GM23338 (cell line): ENCODE measurements at regions not wholly inside any gene's neighbourhood (a gene's known extent, or its start where the extent isn't known, plus 50 kb on each side); places are given as distances from the start of the nearest gene placed in this dataset.

Source experiments
- ATAC-seq: fragments of 200-7000 bp; cut with Tn5 transposase; 3 replicates; pipeline ENCODE4 v1.9.1; 2020
- DNase-seq: peaks from one replicate; pipeline ENCODE4 v3.0.0-alpha.2; 2015; ENCODE audit warnings: low spot score
- H2AFZ ChIP-seq: fragments of 200-600 bp; sonication (generic); 2 replicates; pipeline ENCODE4 v1.8.0; 2016; ENCODE audit warnings: antibody characterized with exemption, mild to moderate bottlenecking, moderate library complexity
- H3F3A ChIP-seq: fragments of 200-600 bp; sonication (generic); replicated peaks from 2 replicates; pipeline ENCODE4 v1.8.0; 2017; ENCODE audit warnings: antibody characterized with exemption, mixed run types, low read depth
- H3K27ac ChIP-seq: fragments of 200-600 bp; sonication (generic); 2 replicates; pipeline ENCODE4 v1.6.1; 2016; ENCODE audit warnings: low read depth
- H3K27me3 ChIP-seq: fragments of 200-600 bp; sonication (generic); 2 replicates; pipeline ENCODE4 v1.8.0; 2016; ENCODE audit warnings: mild to moderate bottlenecking, mixed run types, moderate library complexity; ENCODE audit not compliant: insufficient read depth
- H3K36me3 ChIP-seq: fragments of 200-600 bp; sonication (generic); 2 replicates; pipeline ENCODE4 v1.8.0; 2016; ENCODE audit warnings: mild to moderate bottlenecking; ENCODE audit not compliant: insufficient read depth
- H3K4me1 ChIP-seq: fragments of 200-600 bp; sonication (generic); 2 replicates; pipeline ENCODE4 v1.8.0; 2016; ENCODE audit warnings: mild to moderate bottlenecking, moderate library complexity; ENCODE audit not compliant: insufficient read depth
- H3K4me2 ChIP-seq: fragments of 200-600 bp; sonication (generic); 2 replicates; pipeline ENCODE4 v1.7.1; 2017; ENCODE audit warnings: mixed run types
- H3K4me3 ChIP-seq: fragments of 200-600 bp; sonication (generic); 2 replicates; pipeline ENCODE4 v1.6.1; 2016; ENCODE audit warnings: mixed run types
- H3K79me2 ChIP-seq: fragments of 200-600 bp; sonication (generic); replicated peaks from 2 replicates; pipeline ENCODE4 v1.8.0; 2017; ENCODE audit warnings: mild to moderate bottlenecking; ENCODE audit not compliant: insufficient read depth
- H3K9me2 ChIP-seq: fragments of 200-600 bp; sonication (generic); 2 replicates; pipeline ENCODE4 v1.8.0; 2017; ENCODE audit not compliant: insufficient read depth
- H4K20me1 ChIP-seq: fragments of 200-600 bp; sonication (generic); replicated peaks from 2 replicates; pipeline ENCODE4 v1.8.0; 2017; ENCODE audit warnings: mild to moderate bottlenecking; ENCODE audit not compliant: insufficient read depth
- H3K27ac Mint-ChIP-seq: 2 replicates; pipeline ENCODE4 v1.8.0; 2020; ENCODE audit warnings: inconsistent platforms, mild to moderate bottlenecking, moderate library complexity, mixed read lengths
- H3K27me3 Mint-ChIP-seq: 3 replicates; pipeline ENCODE4 v1.8.0; 2022; ENCODE audit warnings: low read depth, mild to moderate bottlenecking, moderate library complexity, mixed read lengths, inconsistent platforms; ENCODE audit not compliant: insufficient read depth, poor library complexity
- H3K36me3 Mint-ChIP-seq: 3 replicates; pipeline ENCODE4 v1.8.0; 2021; ENCODE audit warnings: low read depth, mild to moderate bottlenecking, inconsistent platforms, moderate library complexity, mixed read lengths
- H3K4me1 Mint-ChIP-seq: 3 replicates; pipeline ENCODE4 v1.8.0; 2020; ENCODE audit warnings: mild to moderate bottlenecking, inconsistent platforms, mixed read lengths
- H3K4me3 Mint-ChIP-seq: 3 replicates; pipeline ENCODE4 v1.8.0; 2021; ENCODE audit warnings: moderate library complexity, mild to moderate bottlenecking, inconsistent platforms, mixed read lengths
- H3K9me3 Mint-ChIP-seq: 3 replicates; pipeline ENCODE4 v1.8.0; 2020; ENCODE audit warnings: moderate library complexity, mild to moderate bottlenecking, inconsistent platforms, mixed read lengths
- CREB1 ChIP-seq: fragments of 250-450 bp; sonication (Bioruptor Pico); IDR thresholded peaks from 2 replicates; pipeline ENCODE4 v1.5.0; 2020; ENCODE audit warnings: low read depth, mild to moderate bottlenecking, moderate library complexity
- EZH2 ChIP-seq: fragments of 200-600 bp; sonication (generic); IDR thresholded peaks from one replicate; pipeline ENCODE4 v1.8.0; 2017; ENCODE audit warnings: antibody characterized with exemption, mild to moderate bottlenecking, low read depth; ENCODE audit not compliant: unreplicated experiment
- JUNB ChIP-seq: IDR thresholded peaks from one replicate; pipeline ENCODE4 v1.6.1; 2016; ENCODE audit warnings: antibody characterized with exemption; ENCODE audit not compliant: unreplicated experiment
- NANOG ChIP-seq: IDR thresholded peaks from 2 replicates; pipeline ENCODE4 v1.6.1; 2016; ENCODE audit warnings: antibody characterized with exemption, borderline replicate concordance
- ZNF331 ChIP-seq: fragments of 250-450 bp; sonication (Bioruptor Pico); IDR thresholded peaks from 2 replicates; pipeline ENCODE4 v1.5.0; 2020; ENCODE audit warnings: low read depth, mild to moderate bottlenecking, moderate library complexity
- TF ChIP-seq, protein P1 (sequence below): fragments of 250-450 bp; sonication (Bioruptor Pico); IDR thresholded peaks from 2 replicates; pipeline ENCODE4 v1.5.0; 2020; ENCODE audit warnings: mild to moderate bottlenecking, moderate library complexity
- TF ChIP-seq, protein P2 (sequence below), 2 experiments: fragments of 200-600 bp in 1 of 2; sonication (generic) in 1 of 2; conservative IDR thresholded peaks; 2 replicates each; pipeline versions ENCODE4 v1.5.1 to v1.6.1; 2016 to 2017; ENCODE audit warnings: antibody characterized with exemption in 2 of 2, low read depth in 2 of 2, mild to moderate bottlenecking in 2 of 2, moderate library complexity in 1 of 2
- TF ChIP-seq, protein P3 (sequence below): IDR thresholded peaks from 2 replicates; pipeline ENCODE4 v1.6.1; 2016; ENCODE audit warnings: antibody characterized with exemption

GRCh38 chr5:67346611-67347010, 150.0 kb upstream of the CD180 start:
- DNase-seq: no peak
- no peaks in the 10 kb centered on the region for H4K20me1 ChIP-seq
- no peak overlapping the region for H2AFZ ChIP-seq
- no peak overlapping the region for H3K4me2 ChIP-seq
- peaks cover 13% of the 10 kb centered on the region; the same call in 2 of the 3 replicates for H3K36me3 Mint-ChIP-seq
- peaks cover 1% of the 10 kb centered on the region for H3K27me3 Mint-ChIP-seq
- H3K4me1 ChIP-seq: peaks cover 27% of the 10 kb centered on the region
- TF ChIP-seq JUNB: no peak
- no peak for TF ChIP-seq ZNF331
- TF ChIP-seq, protein P1, sequence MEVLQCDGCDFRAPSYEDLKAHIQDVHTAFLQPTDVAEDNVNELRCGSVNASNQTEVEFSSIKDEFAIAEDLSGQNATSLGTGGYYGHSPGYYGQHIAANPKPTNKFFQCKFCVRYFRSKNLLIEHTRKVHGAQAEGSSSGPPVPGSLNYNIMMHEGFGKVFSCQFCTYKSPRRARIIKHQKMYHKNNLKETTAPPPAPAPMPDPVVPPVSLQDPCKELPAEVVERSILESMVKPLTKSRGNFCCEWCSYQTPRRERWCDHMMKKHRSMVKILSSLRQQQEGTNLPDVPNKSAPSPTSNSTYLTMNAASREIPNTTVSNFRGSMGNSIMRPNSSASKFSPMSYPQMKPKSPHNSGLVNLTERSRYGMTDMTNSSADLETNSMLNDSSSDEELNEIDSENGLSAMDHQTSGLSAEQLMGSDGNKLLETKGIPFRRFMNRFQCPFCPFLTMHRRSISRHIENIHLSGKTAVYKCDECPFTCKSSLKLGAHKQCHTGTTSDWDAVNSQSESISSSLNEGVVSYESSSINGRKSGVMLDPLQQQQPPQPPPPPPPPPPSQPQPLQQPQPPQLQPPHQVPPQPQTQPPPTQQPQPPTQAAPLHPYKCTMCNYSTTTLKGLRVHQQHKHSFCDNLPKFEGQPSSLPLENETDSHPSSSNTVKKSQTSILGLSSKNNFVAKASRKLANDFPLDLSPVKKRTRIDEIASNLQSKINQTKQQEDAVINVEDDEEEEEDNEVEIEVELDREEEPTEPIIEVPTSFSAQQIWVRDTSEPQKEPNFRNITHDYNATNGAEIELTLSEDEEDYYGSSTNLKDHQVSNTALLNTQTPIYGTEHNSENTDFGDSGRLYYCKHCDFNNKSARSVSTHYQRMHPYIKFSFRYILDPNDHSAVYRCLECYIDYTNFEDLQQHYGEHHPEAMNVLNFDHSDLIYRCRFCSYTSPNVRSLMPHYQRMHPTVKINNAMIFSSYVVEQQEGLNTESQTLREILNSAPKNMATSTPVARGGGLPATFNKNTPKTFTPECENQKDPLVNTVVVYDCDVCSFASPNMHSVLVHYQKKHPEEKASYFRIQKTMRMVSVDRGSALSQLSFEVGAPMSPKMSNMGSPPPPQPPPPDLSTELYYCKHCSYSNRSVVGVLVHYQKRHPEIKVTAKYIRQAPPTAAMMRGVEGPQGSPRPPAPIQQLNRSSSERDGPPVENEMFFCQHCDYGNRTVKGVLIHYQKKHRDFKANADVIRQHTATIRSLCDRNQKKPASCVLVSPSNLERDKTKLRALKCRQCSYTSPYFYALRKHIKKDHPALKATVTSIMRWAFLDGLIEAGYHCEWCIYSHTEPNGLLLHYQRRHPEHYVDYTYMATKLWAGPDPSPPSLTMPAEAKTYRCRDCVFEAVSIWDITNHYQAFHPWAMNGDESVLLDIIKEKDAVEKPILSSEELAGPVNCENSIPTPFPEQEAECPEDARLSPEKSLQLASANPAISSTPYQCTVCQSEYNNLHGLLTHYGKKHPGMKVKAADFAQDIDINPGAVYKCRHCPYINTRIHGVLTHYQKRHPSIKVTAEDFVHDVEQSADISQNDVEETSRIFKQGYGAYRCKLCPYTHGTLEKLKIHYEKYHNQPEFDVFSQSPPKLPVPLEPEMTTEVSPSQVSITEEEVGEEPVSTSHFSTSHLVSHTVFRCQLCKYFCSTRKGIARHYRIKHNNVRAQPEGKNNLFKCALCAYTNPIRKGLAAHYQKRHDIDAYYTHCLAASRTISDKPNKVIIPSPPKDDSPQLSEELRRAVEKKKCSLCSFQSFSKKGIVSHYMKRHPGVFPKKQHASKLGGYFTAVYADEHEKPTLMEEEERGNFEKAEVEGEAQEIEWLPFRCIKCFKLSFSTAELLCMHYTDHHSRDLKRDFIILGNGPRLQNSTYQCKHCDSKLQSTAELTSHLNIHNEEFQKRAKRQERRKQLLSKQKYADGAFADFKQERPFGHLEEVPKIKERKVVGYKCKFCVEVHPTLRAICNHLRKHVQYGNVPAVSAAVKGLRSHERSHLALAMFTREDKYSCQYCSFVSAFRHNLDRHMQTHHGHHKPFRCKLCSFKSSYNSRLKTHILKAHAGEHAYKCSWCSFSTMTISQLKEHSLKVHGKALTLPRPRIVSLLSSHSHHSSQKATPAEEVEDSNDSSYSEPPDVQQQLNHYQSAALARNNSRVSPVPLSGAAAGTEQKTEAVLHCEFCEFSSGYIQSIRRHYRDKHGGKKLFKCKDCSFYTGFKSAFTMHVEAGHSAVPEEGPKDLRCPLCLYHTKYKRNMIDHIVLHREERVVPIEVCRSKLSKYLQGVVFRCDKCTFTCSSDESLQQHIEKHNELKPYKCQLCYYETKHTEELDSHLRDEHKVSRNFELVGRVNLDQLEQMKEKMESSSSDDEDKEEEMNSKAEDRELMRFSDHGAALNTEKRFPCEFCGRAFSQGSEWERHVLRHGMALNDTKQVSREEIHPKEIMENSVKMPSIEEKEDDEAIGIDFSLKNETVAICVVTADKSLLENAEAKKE: no peak
- TF ChIP-seq, protein P2, sequence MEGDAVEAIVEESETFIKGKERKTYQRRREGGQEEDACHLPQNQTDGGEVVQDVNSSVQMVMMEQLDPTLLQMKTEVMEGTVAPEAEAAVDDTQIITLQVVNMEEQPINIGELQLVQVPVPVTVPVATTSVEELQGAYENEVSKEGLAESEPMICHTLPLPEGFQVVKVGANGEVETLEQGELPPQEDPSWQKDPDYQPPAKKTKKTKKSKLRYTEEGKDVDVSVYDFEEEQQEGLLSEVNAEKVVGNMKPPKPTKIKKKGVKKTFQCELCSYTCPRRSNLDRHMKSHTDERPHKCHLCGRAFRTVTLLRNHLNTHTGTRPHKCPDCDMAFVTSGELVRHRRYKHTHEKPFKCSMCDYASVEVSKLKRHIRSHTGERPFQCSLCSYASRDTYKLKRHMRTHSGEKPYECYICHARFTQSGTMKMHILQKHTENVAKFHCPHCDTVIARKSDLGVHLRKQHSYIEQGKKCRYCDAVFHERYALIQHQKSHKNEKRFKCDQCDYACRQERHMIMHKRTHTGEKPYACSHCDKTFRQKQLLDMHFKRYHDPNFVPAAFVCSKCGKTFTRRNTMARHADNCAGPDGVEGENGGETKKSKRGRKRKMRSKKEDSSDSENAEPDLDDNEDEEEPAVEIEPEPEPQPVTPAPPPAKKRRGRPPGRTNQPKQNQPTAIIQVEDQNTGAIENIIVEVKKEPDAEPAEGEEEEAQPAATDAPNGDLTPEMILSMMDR (conservative IDR thresholded peaks at IDR 0.05; ENCODE audit: low read depth in 2 of 2): no peak
- no peak for TF ChIP-seq EZH2
- TF ChIP-seq NANOG: no peak
- TF ChIP-seq, protein P3, sequence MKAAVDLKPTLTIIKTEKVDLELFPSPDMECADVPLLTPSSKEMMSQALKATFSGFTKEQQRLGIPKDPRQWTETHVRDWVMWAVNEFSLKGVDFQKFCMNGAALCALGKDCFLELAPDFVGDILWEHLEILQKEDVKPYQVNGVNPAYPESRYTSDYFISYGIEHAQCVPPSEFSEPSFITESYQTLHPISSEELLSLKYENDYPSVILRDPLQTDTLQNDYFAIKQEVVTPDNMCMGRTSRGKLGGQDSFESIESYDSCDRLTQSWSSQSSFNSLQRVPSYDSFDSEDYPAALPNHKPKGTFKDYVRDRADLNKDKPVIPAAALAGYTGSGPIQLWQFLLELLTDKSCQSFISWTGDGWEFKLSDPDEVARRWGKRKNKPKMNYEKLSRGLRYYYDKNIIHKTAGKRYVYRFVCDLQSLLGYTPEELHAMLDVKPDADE: no peak
- TF ChIP-seq CREB1 (CRISPR knock-in tag): no peak
- H3K9me3 Mint-ChIP-seq: peaks cover 24% of the 10 kb centered on the region
- H3K4me3 ChIP-seq: no peak overlapping the region
- no peaks in the 10 kb centered on the region for H3K79me2 ChIP-seq
- no peak overlapping the region for H3K4me3 Mint-ChIP-seq
- H3K27ac ChIP-seq: no peak overlapping the region
- H3K4me1 Mint-ChIP-seq: peaks cover 20% of the 10 kb centered on the region; the same call in 2 of the 3 replicates
- no peaks in the 10 kb centered on the region for H3K9me2 ChIP-seq
- H3K27me3 ChIP-seq: no peaks in the 10 kb centered on the region
- no peaks in the 10 kb centered on the region for H3F3A ChIP-seq
- no peak overlapping the region for H3K27ac Mint-ChIP-seq
- no peak for ATAC-seq
- no peaks in the 10 kb centered on the region; the same call in none of the 2 replicates for H3K36me3 ChIP-seq
